RPMI8226 (cell line): ENCODE measurements at regions not wholly inside any gene's neighbourhood (a gene's known extent, or its start where the extent isn't known, plus 50 kb on each side); places are given as distances from the start of the nearest gene placed in this dataset.

Experiments used
- DNase-seq: peaks from one replicate; pipeline ENCODE4 v3.0.0-alpha.2; 2015

GRCh38 chr6:91149246-91149955 lies 562.5 kb upstream of the MAP3K7 start:
- no peak for DNase-seq

GRCh38 chr6:91144126-91144525 lies 557.3 kb upstream of the MAP3K7 start:
- no peak for DNase-seq

GRCh38 chr6:91142154-91142553 lies 555.3 kb upstream of the MAP3K7 start:
- no peak for DNase-seq

- no peak for DNase-seq
These were observed 554.5 kb upstream of the MAP3K7 start for GRCh38 chr6:91141346-91141745.

- no peak for DNase-seq
These were observed 553.6 kb upstream of the MAP3K7 start for GRCh38 chr6:91140449-91140848.

GRCh38 chr6:91137286-91137685 lies 550.4 kb upstream of the MAP3K7 start:
- DNase-seq, result no peak

- DNase-seq, result no peak
These were observed 548.7 kb upstream of the MAP3K7 start for GRCh38 chr6:91135406-91136103.

GRCh38 chr6:91132461-91132860 lies 545.6 kb upstream of the MAP3K7 start:
- no peak for DNase-seq

- DNase-seq, result no peak
These were observed 543.3 kb upstream of the MAP3K7 start for GRCh38 chr6:91130126-91130525.

GRCh38 chr6:91127752-91128151 lies 540.9 kb upstream of the MAP3K7 start:
- DNase-seq, result no peak

- no peak for DNase-seq
These were observed 540.0 kb upstream of the MAP3K7 start for GRCh38 chr6:91126876-91127275.

GRCh38 chr6:91117550-91117949 lies 530.7 kb upstream of the MAP3K7 start:
- no peak for DNase-seq

- DNase-seq, result no peak
These were observed 527.3 kb upstream of the MAP3K7 start for GRCh38 chr6:91114123-91114708.

GRCh38 chr6:91106083-91106482 lies 519.2 kb upstream of the MAP3K7 start:
- no peak for DNase-seq

- no peak for DNase-seq
These were observed 518.7 kb upstream of the MAP3K7 start for GRCh38 chr6:91105532-91105931.

- peak; percentile 57 for DNase-seq
These were observed 512.6 kb upstream of the MAP3K7 start for GRCh38 chr6:91099479-91099878.

GRCh38 chr6:91098006-91098405 lies 511.1 kb upstream of the MAP3K7 start:
- no peak for DNase-seq

- DNase-seq, result peak; percentile 90
These were observed 510.5 kb upstream of the MAP3K7 start for GRCh38 chr6:91097364-91097763.

GRCh38 chr6:91094806-91095475 lies 508.1 kb upstream of the MAP3K7 start:
- no peak for DNase-seq

- DNase-seq, result no peak
These were observed 507.5 kb upstream of the MAP3K7 start for GRCh38 chr6:91094341-91094740.

- DNase-seq, result no peak
These were observed 502.1 kb upstream of the MAP3K7 start for GRCh38 chr6:91088976-91089375.

GRCh38 chr6:91088515-91088914 lies 501.6 kb upstream of the MAP3K7 start:
- DNase-seq, result no peak

GRCh38 chr6:91087908-91088307 lies 501.0 kb upstream of the MAP3K7 start:
- no peak for DNase-seq

GRCh38 chr6:91083211-91083610 lies 496.3 kb upstream of the MAP3K7 start:
- DNase-seq, result no peak
